ENCODE measurements at regions not wholly inside any gene's neighbourhood (a gene's known extent, or its start where the extent isn't known, plus 50 kb on each side); places are given as distances from the start of the nearest gene placed in this dataset.
"Not testable (repeated sequence)": the region's sequence is repeated elsewhere in the genome, so short reads cannot be mapped to it uniquely, and the experiment has no call there.

GRCh38 chr4:16413814-16414555, 187.7 kb upstream of the TAPT1 start:
- CTCF ChIA-PET = no interaction called here
- H3K36me3 Mint-ChIP-seq = no peaks in the 10 kb centered on the region
- Histone ChIP-seq H3K4me1 (ENCODE audit: control insufficient read depth in 2 of 2, insufficient read depth in 2 of 2, low read length in 2 of 2) (no peaks in the 10 kb centered on the region), H3K27ac (ENCODE audit: low read depth, low read length) (no peak overlapping the region), H3K4me3 (ENCODE audit: low read length) (no peak overlapping the region), H3K9me3 (ENCODE audit: control insufficient read depth in 2 of 3, low read length in 3 of 3) (no peaks in the 10 kb centered on the region), H3K27me3 (ENCODE audit: control insufficient read depth in 2 of 2, insufficient read depth in 2 of 2, low read length in 2 of 2) (no peaks in the 10 kb centered on the region), H3K36me3 (ENCODE audit: control insufficient read depth in 2 of 3, insufficient read depth in 3 of 3, low read length in 3 of 3) (no peaks in the 10 kb centered on the region)
- no peaks in the 10 kb centered on the region for H3K4me1 Mint-ChIP-seq
- intact Hi-C loops (cut with micrococcal nuclease) = no loop called here
- DNase-seq (no peak), ATAC-seq (no peak)
- H3K27ac Mint-ChIP-seq = no peak overlapping the region
- H3K4me3 Mint-ChIP-seq = no peak overlapping the region
- peaks cover 0 to 33% (median 11%) of the 10 kb centered on the region in 5 donors for H3K27me3 Mint-ChIP-seq
- H3K9me3 Mint-ChIP-seq = peaks cover 0 to 3% (median 0%) of the 10 kb centered on the region in 11 donors
- POLR2A ChIA-PET = no interaction called here

GRCh38 chr4:16411501-16412085, 185.3 kb upstream of the TAPT1 start:
- Histone ChIP-seq H3K9me3 (ENCODE audit: control insufficient read depth in 2 of 3, low read length in 3 of 3) (no peaks in the 10 kb centered on the region), H3K36me3 (ENCODE audit: control insufficient read depth in 2 of 3, insufficient read depth in 3 of 3, low read length in 3 of 3) (no peaks in the 10 kb centered on the region), H3K27me3 (ENCODE audit: control insufficient read depth in 2 of 2, insufficient read depth in 2 of 2, low read length in 2 of 2) (no peaks in the 10 kb centered on the region), H3K4me1 (ENCODE audit: control insufficient read depth in 2 of 2, insufficient read depth in 2 of 2, low read length in 2 of 2) (no peaks in the 10 kb centered on the region), H3K4me3 (ENCODE audit: low read length) (no peak overlapping the region), H3K27ac (ENCODE audit: low read depth, low read length) (no peak overlapping the region)
- H3K9me3 Mint-ChIP-seq = peaks cover 0 to 6% (median 0%) of the 10 kb centered on the region in 11 donors
- CTCF ChIA-PET = no interaction called here
- no peak overlapping the region for H3K27ac Mint-ChIP-seq
- ATAC-seq (no peak), DNase-seq (no peak)
- H3K4me3 Mint-ChIP-seq = no peak overlapping the region
- no peaks in the 10 kb centered on the region for H3K4me1 Mint-ChIP-seq
- no peaks in the 10 kb centered on the region for H3K36me3 Mint-ChIP-seq
- H3K27me3 Mint-ChIP-seq = peaks cover 0 to 33% (median 12%) of the 10 kb centered on the region in 5 donors
- POLR2A ChIA-PET = no interaction called here
- intact Hi-C loops (cut with micrococcal nuclease) = no loop called here

GRCh38 chr4:16393216-16393615, 166.9 kb upstream of the TAPT1 start:
- H3K27ac Mint-ChIP-seq; H3K36me3 ChIP-seq (ENCODE audit: control insufficient read depth in 2 of 3, insufficient read depth in 3 of 3, low read length in 3 of 3); H3K4me3 ChIP-seq (ENCODE audit: low read length); DNase-seq; intact Hi-C loops (cut with micrococcal nuclease); ATAC-seq; H3K27ac ChIP-seq (ENCODE audit: low read depth, low read length); POLR2A ChIA-PET; CTCF ChIA-PET; H3K9me3 ChIP-seq (ENCODE audit: control insufficient read depth in 2 of 3, low read length in 3 of 3); H3K27me3 ChIP-seq (ENCODE audit: control insufficient read depth in 2 of 2, insufficient read depth in 2 of 2, low read length in 2 of 2); H3K4me1 ChIP-seq (ENCODE audit: control insufficient read depth in 2 of 2, insufficient read depth in 2 of 2, low read length in 2 of 2); H3K4me3 Mint-ChIP-seq; H3K4me1 Mint-ChIP-seq; H3K36me3 Mint-ChIP-seq; H3K27me3 Mint-ChIP-seq: not testable (repeated sequence)
- peaks cover 0 to 31% (median 8%) of the 10 kb centered on the region in 11 donors for H3K9me3 Mint-ChIP-seq

GRCh38 chr4:16391196-16391595, 164.9 kb upstream of the TAPT1 start:
- intact Hi-C loops (cut with micrococcal nuclease) = no loop called here
- POLR2A ChIA-PET = no interaction called here
- CTCF ChIA-PET = no interaction called here

GRCh38 chr4:16387448-16387847, 161.2 kb upstream of the TAPT1 start:
- ChIA-PET CTCF (no interaction called here), POLR2A (no interaction called here)
- ATAC-seq = no peak
- no peak overlapping the region for H3K27ac ChIP-seq (ENCODE audit: low read depth, low read length)
- intact Hi-C loops (cut with micrococcal nuclease) = no loop called here
- no peak overlapping the region for H3K4me3 ChIP-seq (ENCODE audit: low read length)
- DNase-seq = no peak
- no peak overlapping the region for H3K27ac Mint-ChIP-seq
- H3K36me3 Mint-ChIP-seq = no peaks in the 10 kb centered on the region
- no peaks in the 10 kb centered on the region for H3K4me1 Mint-ChIP-seq
- no peaks in the 10 kb centered on the region for H3K4me1 ChIP-seq (ENCODE audit: control insufficient read depth in 2 of 2, insufficient read depth in 2 of 2, low read length in 2 of 2)
- no peaks in the 10 kb centered on the region for H3K9me3 ChIP-seq (ENCODE audit: control insufficient read depth in 2 of 3, low read length in 3 of 3)
- no peaks in the 10 kb centered on the region for H3K27me3 ChIP-seq (ENCODE audit: control insufficient read depth in 2 of 2, insufficient read depth in 2 of 2, low read length in 2 of 2)
- peaks cover 0 to 14% (median 0%) of the 10 kb centered on the region in 11 donors for H3K9me3 Mint-ChIP-seq
- no peaks in the 10 kb centered on the region for H3K36me3 ChIP-seq (ENCODE audit: control insufficient read depth in 2 of 3, insufficient read depth in 3 of 3, low read length in 3 of 3)
- H3K27me3 Mint-ChIP-seq = peaks cover 0 to 27% (median 20%) of the 10 kb centered on the region in 5 donors
- no peak overlapping the region for H3K4me3 Mint-ChIP-seq

More at GRCh38 chr4:16391196-16391595, 164.9 kb upstream of the TAPT1 start:
- H3K9me3 ChIP-seq (ENCODE audit: control insufficient read depth in 2 of 3, low read length in 3 of 3) = no peaks in the 10 kb centered on the region
- H3K4me1 ChIP-seq (ENCODE audit: control insufficient read depth in 2 of 2, insufficient read depth in 2 of 2, low read length in 2 of 2) = no peaks in the 10 kb centered on the region
- H3K4me3 Mint-ChIP-seq = no peak overlapping the region
- peaks cover 0 to 5% (median 0%) of the 10 kb centered on the region in 5 donors for H3K36me3 Mint-ChIP-seq
- no peak overlapping the region for H3K27ac ChIP-seq (ENCODE audit: low read depth, low read length)
- H3K4me1 Mint-ChIP-seq = no peaks in the 10 kb centered on the region
- DNase-seq (no peak), ATAC-seq (no peak)
- H3K27me3 ChIP-seq (ENCODE audit: control insufficient read depth in 2 of 2, insufficient read depth in 2 of 2, low read length in 2 of 2) = no peaks in the 10 kb centered on the region
- H3K36me3 ChIP-seq (ENCODE audit: control insufficient read depth in 2 of 3, insufficient read depth in 3 of 3, low read length in 3 of 3) = no peaks in the 10 kb centered on the region
- H3K27me3 Mint-ChIP-seq = peaks cover 0 to 13% (median 11%) of the 10 kb centered on the region in 5 donors
- no peak overlapping the region for H3K4me3 ChIP-seq (ENCODE audit: low read length)
- peaks cover 0 to 31% (median 7%) of the 10 kb centered on the region in 11 donors for H3K9me3 Mint-ChIP-seq
- H3K27ac Mint-ChIP-seq = no peak overlapping the region

- Mint-ChIP-seq H3K27ac (no peak overlapping the region), H3K4me3 (no peak overlapping the region), H3K4me1 (no peaks in the 10 kb centered on the region), H3K36me3 (no peaks in the 10 kb centered on the region), H3K27me3 (peaks cover 0 to 27% (median 20%) of the 10 kb centered on the region in 5 donors), H3K9me3 (peaks cover 0 to 8% (median 0%) of the 10 kb centered on the region in 11 donors)
- intact Hi-C loops (cut with micrococcal nuclease) = no loop called here
- Histone ChIP-seq H3K27ac (ENCODE audit: low read depth, low read length) (no peak overlapping the region), H3K4me3 (ENCODE audit: low read length) (no peak overlapping the region), H3K9me3 (ENCODE audit: control insufficient read depth in 2 of 3, low read length in 3 of 3) (no peaks in the 10 kb centered on the region), H3K36me3 (ENCODE audit: control insufficient read depth in 2 of 3, insufficient read depth in 3 of 3, low read length in 3 of 3) (no peaks in the 10 kb centered on the region), H3K27me3 (ENCODE audit: control insufficient read depth in 2 of 2, insufficient read depth in 2 of 2, low read length in 2 of 2) (no peaks in the 10 kb centered on the region), H3K4me1 (ENCODE audit: control insufficient read depth in 2 of 2, insufficient read depth in 2 of 2, low read length in 2 of 2) (no peaks in the 10 kb centered on the region)
- DNase-seq (no peak), ATAC-seq (no peak)
- POLR2A ChIA-PET = no interaction called here
- CTCF ChIA-PET = no interaction called here
Observed at GRCh38 chr4:16386711-16387320, 160.5 kb upstream of the TAPT1 start.

- intact Hi-C loops (cut with micrococcal nuclease) = no loop called here
- ATAC-seq (no peak), DNase-seq (no peak)
- no peak overlapping the region for H3K4me3 ChIP-seq (ENCODE audit: low read length)
- Mint-ChIP-seq H3K4me1 (no peaks in the 10 kb centered on the region), H3K4me3 (no peak overlapping the region), H3K27me3 (peaks cover 0 to 28% (median 11%) of the 10 kb centered on the region in 5 donors), H3K9me3 (no peaks in the 10 kb centered on the region), H3K27ac (no peak overlapping the region), H3K36me3 (no peaks in the 10 kb centered on the region)
- no peaks in the 10 kb centered on the region for H3K4me1 ChIP-seq (ENCODE audit: control insufficient read depth in 2 of 2, insufficient read depth in 2 of 2, low read length in 2 of 2)
- no peaks in the 10 kb centered on the region for H3K9me3 ChIP-seq (ENCODE audit: control insufficient read depth in 2 of 3, low read length in 3 of 3)
- H3K36me3 ChIP-seq (ENCODE audit: control insufficient read depth in 2 of 3, insufficient read depth in 3 of 3, low read length in 3 of 3) = no peaks in the 10 kb centered on the region
- H3K27ac ChIP-seq (ENCODE audit: low read depth, low read length) = no peak overlapping the region
- ChIA-PET POLR2A (no interaction called here), CTCF (no interaction called here)
- no peaks in the 10 kb centered on the region for H3K27me3 ChIP-seq (ENCODE audit: control insufficient read depth in 2 of 2, insufficient read depth in 2 of 2, low read length in 2 of 2)
Observed at GRCh38 chr4:16384576-16384975, 158.3 kb upstream of the TAPT1 start.

All from naive thymus-derived CD4-positive, alpha-beta T cell (primary cell).